H1 (cell line): ENCODE measurements at regions not wholly inside any gene's neighbourhood (a gene's known extent, or its start where the extent isn't known, plus 50 kb on each side); places are given as distances from the start of the nearest gene placed in this dataset.

ENCODE experiments used
- CTCF ChIA-PET: fragments of 300-600 bp; sonication (Branson Sonifier 250); formaldehyde crosslinking; loops from one replicate; lab custom pipeline; 2021; ENCODE audit not compliant: partially characterized antibody; lab: Charles Lee
- POLR2A ChIA-PET: fragments of 300-600 bp; sonication (Branson Sonifier 250); formaldehyde crosslinking; loops from one replicate; lab custom pipeline; 2021; ENCODE audit warnings: inconsistent platforms; ENCODE audit not compliant: partially characterized antibody; lab: Charles Lee
- DNase-seq, 2 experiments: peaks; one replicate each; pipeline versions ENCODE4 v3.0.0 to v3.0.0-alpha.2; 2010 to 2022; ENCODE audit warnings: low spot score in 2 of 2, low read depth in 1 of 2, mixed read lengths in 1 of 2
- FAIRE-seq: peaks from 2 replicates; lab custom pipeline; 2011; peaks lifted over from hg19 to GRCh38; lab: Jason Lieb, UNC
- H2AFZ ChIP-seq: 2 replicates; pipeline ENCODE4 v1.8.1; 2012; ENCODE audit warnings: low read length, inconsistent platforms
- H2AK5ac ChIP-seq: 2 replicates; pipeline ENCODE4 v1.6.1; 2013; ENCODE audit warnings: low read depth, low read length
- H2BK120ac ChIP-seq: replicated peaks from 2 replicates; pipeline ENCODE3; 2013; ENCODE audit warnings: low read depth, low read length, inconsistent platforms
- H2BK12ac ChIP-seq: 2 replicates; pipeline ENCODE4 v1.6.1; 2013; ENCODE audit warnings: low read depth, low read length
- H2BK15ac ChIP-seq: 2 replicates; pipeline ENCODE4 v1.6.1; 2013; ENCODE audit warnings: low read length
- H2BK20ac ChIP-seq: 2 replicates; pipeline ENCODE4 v1.6.1; 2013; ENCODE audit warnings: low read length
- H2BK5ac ChIP-seq: 2 replicates; pipeline ENCODE4 v1.6.1; 2013; ENCODE audit warnings: low read depth, low read length
- H3K14ac ChIP-seq: 2 replicates; pipeline ENCODE4 v1.6.1; 2013; ENCODE audit warnings: inconsistent platforms; ENCODE audit not compliant: insufficient read length
- H3K18ac ChIP-seq: 2 replicates; pipeline ENCODE4 v1.6.1; 2013; ENCODE audit warnings: low read length; ENCODE audit errors: extremely low read depth
- H3K23ac ChIP-seq: 2 replicates; pipeline ENCODE4 v1.6.1; 2013; ENCODE audit warnings: inconsistent platforms; ENCODE audit not compliant: insufficient read length
- H3K23me2 ChIP-seq: 2 replicates; pipeline ENCODE4 v1.6.1; 2013; ENCODE audit warnings: low read depth, low read length
- H3K27ac ChIP-seq: 2 replicates; pipeline ENCODE4 v1.6.1; 2011; ENCODE audit warnings: low read depth, low read length, inconsistent platforms
- H3K27me3 ChIP-seq, 4 experiments: replicated peaks in 1 of 4; 1 replicate in 1 of 4; 2 replicates in 3 of 4; pipeline versions ENCODE4 v1.6.1 to v1.8.1; 2011 to 2013; ENCODE audit warnings: low read length in 3 of 4, mild to moderate bottlenecking in 3 of 4, inconsistent platforms in 2 of 4, mixed read lengths in 2 of 4, moderate library complexity in 1 of 4; ENCODE audit not compliant: control insufficient read depth in 3 of 4, insufficient read depth in 3 of 4; ENCODE audit errors: extremely low read depth in 1 of 4
- H3K36me3 ChIP-seq, 4 experiments: 2 replicates each; pipeline versions ENCODE4 v1.6.1 to v1.8.1; 2011 to 2013; ENCODE audit warnings: mild to moderate bottlenecking in 4 of 4, low read length in 3 of 4, moderate library complexity in 2 of 4, control low read depth in 1 of 4, inconsistent platforms in 1 of 4; ENCODE audit not compliant: insufficient read depth in 4 of 4, control insufficient read depth in 2 of 4
- H3K4ac ChIP-seq: replicated peaks from 2 replicates; pipeline ENCODE3; 2013; ENCODE audit warnings: low read length, low read depth, mixed read lengths, inconsistent platforms; ENCODE audit not compliant: insufficient read length
- H3K4me1 ChIP-seq, 4 experiments: replicated peaks in 1 of 4; 1 replicate in 1 of 4; 2 replicates in 3 of 4; pipeline versions ENCODE4 v1.6.1 to v1.8.1; 2011 to 2013; ENCODE audit warnings: low read length in 3 of 4, inconsistent platforms in 2 of 4, mixed read lengths in 1 of 4; ENCODE audit not compliant: insufficient read depth in 4 of 4, control insufficient read depth in 3 of 4
- H3K4me2 ChIP-seq, 2 experiments: 2 replicates each; pipeline versions ENCODE4 v1.6.1 to v1.8.1; 2011 to 2013; ENCODE audit warnings: low read depth in 2 of 2, low read length in 2 of 2, control low read depth in 1 of 2, inconsistent platforms in 1 of 2, mild to moderate bottlenecking in 1 of 2; ENCODE audit not compliant: insufficient read depth in 1 of 2
- H3K4me3 ChIP-seq, 4 experiments: fragments of 200-600, 300-600 bp in 1 of 4; sonication (generic), shearing (Covaris generic), sonication (Bioruptor Twin) in 1 of 4; 2 replicates each; pipeline versions ENCODE4 v1.5.1 to v1.8.1; 2011 to 2016; ENCODE audit warnings: low read length in 4 of 4, low read depth in 3 of 4, control low read depth in 2 of 4, inconsistent platforms in 2 of 4, mild to moderate bottlenecking in 2 of 4, mixed read lengths in 1 of 4, moderate library complexity in 1 of 4; ENCODE audit not compliant: insufficient read depth in 2 of 4; ENCODE audit errors: extremely low read depth in 1 of 4
- H3K56ac ChIP-seq: replicated peaks from 2 replicates; pipeline ENCODE3; 2013; ENCODE audit warnings: low read depth, mild to moderate bottlenecking, mixed read lengths, low read length, inconsistent platforms; ENCODE audit not compliant: insufficient read length
- H3K79me1 ChIP-seq: 2 replicates; pipeline ENCODE4 v1.6.1; 2013; ENCODE audit warnings: low read depth, low read length, control low read depth
- H3K79me2 ChIP-seq, 2 experiments: 2 replicates each; pipeline versions ENCODE4 v1.6.1 to v1.8.1; 2012 to 2013; ENCODE audit warnings: low read length in 2 of 2, mild to moderate bottlenecking in 2 of 2, inconsistent platforms in 1 of 2; ENCODE audit not compliant: insufficient read depth in 2 of 2, control insufficient read depth in 1 of 2
- H3K9ac ChIP-seq, 4 experiments: replicated peaks in 1 of 4; 1 replicate in 1 of 4; 2 replicates in 3 of 4; pipeline versions ENCODE4 v1.6.1 to v1.8.1; 2011 to 2013; ENCODE audit warnings: low read depth in 3 of 4, low read length in 3 of 4, control low read depth in 2 of 4, mild to moderate bottlenecking in 2 of 4, moderate library complexity in 2 of 4, inconsistent platforms in 1 of 4; ENCODE audit errors: extremely low read depth in 1 of 4
- H3K9me3 ChIP-seq, 2 experiments: 2 replicates each; pipeline versions ENCODE4 v1.6.1 to v1.8.1; 2012 to 2013; ENCODE audit warnings: mild to moderate bottlenecking in 2 of 2, moderate library complexity in 2 of 2, control low read depth in 1 of 2, inconsistent platforms in 1 of 2, low read depth in 1 of 2, low read length in 1 of 2, mixed read lengths in 1 of 2; ENCODE audit not compliant: insufficient read depth in 2 of 2
- H4K20me1 ChIP-seq, 2 experiments: replicated peaks in 1 of 2; 2 replicates each; pipeline versions ENCODE3 to v1.8.1; 2011 to 2013; ENCODE audit warnings: inconsistent platforms in 2 of 2, low read length in 2 of 2, mild to moderate bottlenecking in 1 of 2; ENCODE audit not compliant: insufficient read depth in 2 of 2, control insufficient read depth in 1 of 2
- H4K5ac ChIP-seq: 2 replicates; pipeline ENCODE4 v1.6.1; 2013; ENCODE audit warnings: low read length, low read depth, mixed read lengths, inconsistent platforms; ENCODE audit not compliant: insufficient read length
- H4K8ac ChIP-seq: 2 replicates; pipeline ENCODE4 v1.8.0; 2013; ENCODE audit warnings: mild to moderate bottlenecking, moderate library complexity, low read length, inconsistent platforms; ENCODE audit not compliant: insufficient read depth; ENCODE audit errors: extremely low read depth
- H4K91ac ChIP-seq: replicated peaks from 2 replicates; pipeline ENCODE3; 2013; ENCODE audit warnings: low read length, mixed read lengths, inconsistent platforms; ENCODE audit not compliant: insufficient read length
- CEBPB ChIP-seq: IDR thresholded peaks from 2 replicates; pipeline ENCODE4 v1.6.1; 2012; ENCODE audit warnings: low read depth, low read length
- WGBS, 2 experiments: shearing (Covaris generic) in 1 of 2; methylation state at CpG; one replicate each; pipeline versions ENCODE4 v1.1.6 to v1.1.7; 2013 to 2015; ENCODE audit warnings: low lambda C conversion rate in 2 of 2, mixed read lengths in 2 of 2, inconsistent platforms in 1 of 2, low coverage in 1 of 2, missing lambda C conversion rate in 1 of 2; ENCODE audit not compliant: insufficient replicate concordance in 2 of 2, insufficient coverage in 1 of 2, insufficient read length in 1 of 2; ENCODE audit errors: extremely low coverage in 1 of 2, missing lambda C conversion rate in 1 of 2; 5-methylcytosine and 5-hydroxymethylcytosine counted together

DNA sequence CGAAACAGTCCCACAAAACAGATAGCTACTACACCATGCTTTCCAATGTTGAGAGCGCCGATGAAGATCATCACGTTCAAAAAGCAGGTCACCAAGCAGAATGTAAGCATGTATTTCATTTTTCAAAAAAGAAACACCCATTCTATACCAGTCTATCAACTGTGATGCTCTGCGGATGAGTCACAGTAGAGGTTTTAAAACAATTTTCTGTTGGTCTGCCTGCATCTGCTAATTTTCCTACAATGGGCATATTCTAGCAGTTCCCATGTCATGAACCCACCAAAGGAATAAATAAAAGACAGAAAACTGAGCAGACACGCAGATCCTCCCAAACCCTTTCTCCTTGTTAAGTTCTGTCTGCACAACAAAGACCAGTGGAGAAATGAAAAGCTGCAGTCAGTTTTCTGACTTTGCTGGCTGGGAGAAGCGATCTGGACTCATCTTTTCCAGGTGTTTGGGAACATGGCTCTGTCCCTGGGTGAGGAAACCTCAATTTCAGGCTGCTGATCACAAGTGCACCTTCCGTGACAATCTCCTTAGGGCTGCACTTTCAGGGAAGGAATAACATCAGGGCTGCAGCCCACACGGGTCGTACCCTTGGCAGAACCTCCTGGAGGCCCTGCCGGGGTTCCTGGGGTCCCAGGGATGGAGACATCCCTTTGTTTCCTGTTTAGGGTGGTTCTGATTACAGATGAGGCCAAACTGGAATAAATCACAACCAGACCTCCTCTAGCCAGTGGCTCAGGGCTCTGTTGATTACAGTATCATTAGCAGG lies 200.1 kb downstream of the BMP7 start:
- H3K23me2 ChIP-seq: peaks cover 2% of the 10 kb centered on the region
- H3K18ac ChIP-seq: no peak overlapping the region
- DNase-seq: no peak
- ChIA-PET POLR2A (no interaction called here), CTCF (interaction anchor here (0.6 to 2.8 kb wide), 8 partner anchors 13 to 71 kb away, joined by 3 to 12 read pairs (median 3); no protein-coding TSS in a partner anchor)
- TF ChIP-seq CEBPB: no peak
- H2BK12ac ChIP-seq: no peak overlapping the region; the same call in 1 of the 2 replicates
- no peak overlapping the region for H3K23ac ChIP-seq
- H3K4ac ChIP-seq: no peak overlapping the region
- H3K79me2 ChIP-seq: no peaks in the 10 kb centered on the region
- no peak overlapping the region for H4K8ac ChIP-seq
- no peaks in the 10 kb centered on the region for H3K9me3 ChIP-seq
- H2AK5ac ChIP-seq: no peak overlapping the region
- no peak overlapping the region for H2AFZ ChIP-seq
- no peak overlapping the region for H3K4me3 ChIP-seq
- no peak overlapping the region for H2BK5ac ChIP-seq
- no peak overlapping the region for H3K4me2 ChIP-seq
- peaks cover 2 to 12% (median 7%) of the 10 kb centered on the region in 4 experiments; a peak in 5 of 7 replicates for H3K4me1 ChIP-seq
- H3K27me3 ChIP-seq: peaks cover 4 to 23% (median 12%) of the 10 kb centered on the region in 4 experiments
- H2BK15ac ChIP-seq: no peak overlapping the region
- no peaks in the 10 kb centered on the region for H4K20me1 ChIP-seq
- H3K79me1 ChIP-seq: no peaks in the 10 kb centered on the region
- H3K14ac ChIP-seq: no peak overlapping the region
- H4K91ac ChIP-seq: no peak overlapping the region
- WGBS, 2 experiments: 91% methylated on average over 11 of the region's 11 CpGs; no CpG with 5 or more reads in 1 of the 2 experiments
- H2BK120ac ChIP-seq: no peak overlapping the region
- H2BK20ac ChIP-seq: no peak overlapping the region
- no peaks in the 10 kb centered on the region for H3K36me3 ChIP-seq
- H3K27ac ChIP-seq: no peak overlapping the region
- FAIRE-seq: peak; percentile 13
- H3K9ac ChIP-seq: no peak overlapping the region
- H3K56ac ChIP-seq: no peak overlapping the region
- H4K5ac ChIP-seq: no peak overlapping the region
